MM.1S (cell line): ENCODE measurements at regions not wholly inside any gene's neighbourhood (a gene's known extent, or its start where the extent isn't known, plus 50 kb on each side); places are given as distances from the start of the nearest gene placed in this dataset.

Source experiments
- CTCF ChIP-seq: fragments of 300-600 bp; sonication (generic); IDR thresholded peaks from 2 replicates; pipeline ENCODE4 v1.5.1; 2016; ENCODE audit warnings: antibody characterized with exemption, low read length, mixed read lengths
- EZH2 ChIP-seq: fragments of 300-600 bp; sonication (generic); optimal IDR thresholded peaks from 2 replicates; pipeline ENCODE3; 2017; ENCODE audit warnings: low read depth, mild to moderate bottlenecking, antibody characterized with exemption, low read length, mixed read lengths
- EZH2phosphoT487 ChIP-seq: fragments of 300-600 bp; sonication (generic); IDR thresholded peaks from 2 replicates; pipeline ENCODE4 v1.6.1; 2018; ENCODE audit warnings: antibody characterized with exemption, low read length

- no peak for TF ChIP-seq EZH2phosphoT487
- TF ChIP-seq EZH2: no peak
- no peak for TF ChIP-seq CTCF
These were observed 81.7 kb upstream of the ANO1 start for GRCh38 chr11:69996451-69996850.
